Endodermal cell (in vitro differentiated cells): ENCODE measurements at regions not wholly inside any gene's neighbourhood (a gene's known extent, or its start where the extent isn't known, plus 50 kb on each side); places are given as distances from the start of the nearest gene placed in this dataset.

Source experiments
- DNase-seq: peaks from one replicate; pipeline ENCODE4 v3.0.0-alpha.2; 2017
- H3K27ac ChIP-seq: 2 replicates; pipeline ENCODE4 v1.5.1; 2013; ENCODE audit warnings: mild to moderate bottlenecking, low read depth, low read length, moderate library complexity
- H3K27me3 ChIP-seq: 2 replicates; pipeline ENCODE4 v1.6.1; 2013; ENCODE audit warnings: mild to moderate bottlenecking, low read length, moderate library complexity; ENCODE audit not compliant: insufficient read depth, control insufficient read depth, poor library complexity, severe bottlenecking
- H3K36me3 ChIP-seq: 2 replicates; pipeline ENCODE4 v1.7.0; 2013; ENCODE audit warnings: mild to moderate bottlenecking, low read length, moderate library complexity; ENCODE audit not compliant: control insufficient read depth, insufficient read depth
- H3K4me1 ChIP-seq: one replicate; pipeline ENCODE4 v1.7.0; 2013; ENCODE audit warnings: low read length; ENCODE audit not compliant: control insufficient read depth, insufficient read depth
- H3K4me3 ChIP-seq: 2 replicates; pipeline ENCODE4 v1.5.1; 2013; ENCODE audit warnings: mild to moderate bottlenecking, low read length, moderate library complexity
- H3K9ac ChIP-seq: 2 replicates; pipeline ENCODE4 v1.6.1; 2013; ENCODE audit warnings: mild to moderate bottlenecking, low read length, moderate library complexity; ENCODE audit not compliant: poor library complexity, severe bottlenecking; ENCODE audit errors: extremely low read depth
- H3K9me3 ChIP-seq: 2 replicates; pipeline ENCODE4 v1.6.1; 2013; ENCODE audit warnings: mild to moderate bottlenecking, low read length, moderate library complexity; ENCODE audit not compliant: control insufficient read depth
- H3K27ac Mint-ChIP-seq: 2 replicates; pipeline ENCODE4 v1.8.0; 2020; ENCODE audit warnings: mixed read lengths
- H3K27me3 Mint-ChIP-seq: 2 replicates; pipeline ENCODE4 v1.8.0; 2021; ENCODE audit warnings: mild to moderate bottlenecking, mixed read lengths; ENCODE audit not compliant: insufficient read depth
- H3K36me3 Mint-ChIP-seq: 2 replicates; pipeline ENCODE4 v1.8.0; 2020; ENCODE audit warnings: low read depth, mixed read lengths
- H3K4me1 Mint-ChIP-seq: 2 replicates; pipeline ENCODE4 v1.8.0; 2020; ENCODE audit warnings: mixed read lengths
- H3K4me3 Mint-ChIP-seq: 2 replicates; pipeline ENCODE4 v1.8.0; 2020; ENCODE audit warnings: mild to moderate bottlenecking, moderate library complexity, mixed read lengths
- H3K9me3 Mint-ChIP-seq: 2 replicates; pipeline ENCODE4 v1.8.0; 2020; ENCODE audit warnings: mild to moderate bottlenecking, mixed read lengths
- WGBS, 2 experiments: methylation state at CpG; one replicate each; pipeline versions ENCODE4 v1.1.5 to v1.1.7; 2013; ENCODE audit warnings: missing lambda C conversion rate in 2 of 2, mixed read lengths in 1 of 2; ENCODE audit not compliant: insufficient coverage in 1 of 2, insufficient read length in 1 of 2; 5-methylcytosine and 5-hydroxymethylcytosine counted together
- TF ChIP-seq, protein P1 (sequence below): fragments of 200-600 bp; sonication (generic); conservative IDR thresholded peaks from 2 replicates; pipeline ENCODE4 v1.5.0; 2021; ENCODE audit warnings: antibody characterized with exemption, mild to moderate bottlenecking

DNA sequence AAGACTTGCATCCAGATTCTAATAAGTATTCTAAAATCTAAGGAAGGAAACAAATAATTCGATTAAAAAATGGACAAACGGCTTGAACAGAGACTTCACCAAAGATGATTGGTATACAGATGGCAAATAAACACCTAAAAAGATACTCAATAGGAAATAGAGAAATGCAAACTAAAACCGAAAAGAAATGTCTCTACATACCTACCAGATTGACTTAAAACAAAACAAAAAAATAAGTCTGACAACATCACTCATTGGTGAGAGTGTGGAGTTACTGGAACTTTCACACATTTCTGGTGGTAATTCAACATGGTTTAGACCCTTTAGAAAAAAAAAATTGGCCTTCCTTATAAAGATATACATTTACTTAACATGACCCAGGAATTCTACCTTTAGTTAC is 869.8 kb downstream of the TTLL7 start:
- Mint-ChIP-seq H3K4me3 (no peak overlapping the region), H3K36me3 (peaks cover 8% of the 10 kb centered on the region), H3K9me3 (peaks cover 8% of the 10 kb centered on the region), H3K27ac (no peak overlapping the region), H3K4me1 (peaks cover 3% of the 10 kb centered on the region), H3K27me3 (no peaks in the 10 kb centered on the region)
- WGBS, 2 experiments: 87% methylated on average over 3 of the region's 3 CpGs; no CpG with 5 or more reads in 1 of the 2 experiments
- Histone ChIP-seq H3K27ac (no peak overlapping the region), H3K36me3 (no peaks in the 10 kb centered on the region), H3K27me3 (no peaks in the 10 kb centered on the region), H3K9me3 (no peaks in the 10 kb centered on the region), H3K4me3 (no peak overlapping the region), H3K9ac (no peak overlapping the region), H3K4me1 (no peaks in the 10 kb centered on the region)
- TF ChIP-seq, protein P1, sequence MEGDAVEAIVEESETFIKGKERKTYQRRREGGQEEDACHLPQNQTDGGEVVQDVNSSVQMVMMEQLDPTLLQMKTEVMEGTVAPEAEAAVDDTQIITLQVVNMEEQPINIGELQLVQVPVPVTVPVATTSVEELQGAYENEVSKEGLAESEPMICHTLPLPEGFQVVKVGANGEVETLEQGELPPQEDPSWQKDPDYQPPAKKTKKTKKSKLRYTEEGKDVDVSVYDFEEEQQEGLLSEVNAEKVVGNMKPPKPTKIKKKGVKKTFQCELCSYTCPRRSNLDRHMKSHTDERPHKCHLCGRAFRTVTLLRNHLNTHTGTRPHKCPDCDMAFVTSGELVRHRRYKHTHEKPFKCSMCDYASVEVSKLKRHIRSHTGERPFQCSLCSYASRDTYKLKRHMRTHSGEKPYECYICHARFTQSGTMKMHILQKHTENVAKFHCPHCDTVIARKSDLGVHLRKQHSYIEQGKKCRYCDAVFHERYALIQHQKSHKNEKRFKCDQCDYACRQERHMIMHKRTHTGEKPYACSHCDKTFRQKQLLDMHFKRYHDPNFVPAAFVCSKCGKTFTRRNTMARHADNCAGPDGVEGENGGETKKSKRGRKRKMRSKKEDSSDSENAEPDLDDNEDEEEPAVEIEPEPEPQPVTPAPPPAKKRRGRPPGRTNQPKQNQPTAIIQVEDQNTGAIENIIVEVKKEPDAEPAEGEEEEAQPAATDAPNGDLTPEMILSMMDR: no peak
- DNase-seq: no peak

DNA sequence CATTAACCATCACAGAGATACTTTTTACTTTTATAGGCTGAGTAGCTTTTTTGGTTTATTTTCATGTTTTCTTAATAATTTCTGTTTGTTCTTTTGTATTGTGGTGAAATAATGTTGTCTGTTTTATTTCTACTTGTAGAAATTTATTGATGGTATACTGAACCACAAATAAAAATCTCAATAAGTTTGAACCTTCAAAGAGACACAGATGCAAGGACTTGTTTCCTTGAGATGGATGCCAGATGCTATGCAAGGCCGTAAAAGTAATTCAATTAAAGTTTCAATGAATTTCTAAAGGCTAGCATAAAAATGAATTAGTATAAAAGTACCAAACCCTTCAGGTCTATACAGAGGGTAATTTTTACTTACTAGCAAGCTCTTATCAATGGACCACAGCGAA is 873.5 kb downstream of the TTLL7 start:
- no peak overlapping the region for H3K4me3 ChIP-seq
- DNase-seq: no peak
- peaks cover 8% of the 10 kb centered on the region for H3K36me3 Mint-ChIP-seq
- no peak overlapping the region for H3K9ac ChIP-seq
- TF ChIP-seq, protein P1: no peak
- 80 to 94% methylated on average over 1 to 2 of the region's 2 CpGs for WGBS, 2 experiments
- no peak overlapping the region for H3K27ac Mint-ChIP-seq
- H3K9me3 ChIP-seq: no peaks in the 10 kb centered on the region
- H3K4me1 ChIP-seq: no peaks in the 10 kb centered on the region
- H3K4me1 Mint-ChIP-seq: peaks cover 3% of the 10 kb centered on the region
- H3K27ac ChIP-seq: no peak overlapping the region
- no peaks in the 10 kb centered on the region for H3K27me3 Mint-ChIP-seq
- peaks cover 8% of the 10 kb centered on the region for H3K9me3 Mint-ChIP-seq
- H3K36me3 ChIP-seq: no peaks in the 10 kb centered on the region
- no peaks in the 10 kb centered on the region for H3K27me3 ChIP-seq
- no peak overlapping the region for H3K4me3 Mint-ChIP-seq

DNA sequence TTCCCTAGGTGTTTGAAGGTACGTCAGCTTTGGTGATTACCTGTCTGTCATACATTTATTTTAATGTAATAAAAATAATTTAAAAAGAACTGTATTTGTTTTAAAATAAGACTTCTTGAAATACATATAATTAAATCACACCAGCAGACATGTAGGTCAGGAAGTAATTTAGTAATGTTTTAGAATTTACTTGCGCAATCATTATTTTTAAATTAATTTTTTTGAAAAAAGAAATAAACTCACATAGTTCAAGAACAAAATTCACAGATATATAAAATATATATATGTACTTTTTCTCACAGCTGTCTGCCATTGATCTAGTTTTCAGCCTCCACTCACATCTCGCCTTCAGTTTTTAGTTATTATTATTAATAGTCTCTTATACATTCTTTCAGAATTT is 875.9 kb downstream of the TTLL7 start:
- no peaks in the 10 kb centered on the region for H3K9me3 Mint-ChIP-seq

More for the DNA sequence above, 875.9 kb downstream of the TTLL7 start:
- H3K27ac Mint-ChIP-seq: no peak overlapping the region
- no peak for DNase-seq
- Histone ChIP-seq H3K36me3 (no peaks in the 10 kb centered on the region), H3K4me3 (no peak overlapping the region), H3K27ac (no peak overlapping the region), H3K4me1 (no peaks in the 10 kb centered on the region), H3K9me3 (no peaks in the 10 kb centered on the region), H3K27me3 (no peaks in the 10 kb centered on the region), H3K9ac (no peak overlapping the region)
- TF ChIP-seq, protein P1: no peak
- no peak overlapping the region for H3K4me3 Mint-ChIP-seq
- no peaks in the 10 kb centered on the region for H3K36me3 Mint-ChIP-seq
- WGBS, 2 experiments: no CpG with 5 or more reads among the region's 3 CpGs
- no peaks in the 10 kb centered on the region for H3K27me3 Mint-ChIP-seq
- H3K4me1 Mint-ChIP-seq: peaks cover 8% of the 10 kb centered on the region
